Transverse colon (tissue), 3 donors: ENCODE measurements at regions not wholly inside any gene's neighbourhood (a gene's known extent, or its start where the extent isn't known, plus 50 kb on each side); places are given as distances from the start of the nearest gene placed in this dataset.

Experiments used
- EP300 ChIP-seq: sonication (generic); formaldehyde crosslinking; IDR thresholded peaks from one replicate; pipeline ENCODE4 v1.6.1; 2017; ENCODE audit warnings: antibody characterized with exemption, low read depth
- TF ChIP-seq, protein P1 (sequence below), 5 experiments: fragments of 200-600 bp in 3 of 5; fragments of 450-650 bp in 2 of 5; sonication (generic) in 3 of 5; IDR thresholded peaks; 1 replicate in 2 of 5; 2 replicates in 3 of 5; pipeline ENCODE4 v1.5.1; 2016 to 2017; ENCODE audit warnings: antibody characterized with exemption in 5 of 5, inconsistent platforms in 3 of 5, mild to moderate bottlenecking in 2 of 5, moderate library complexity in 1 of 5

DNA sequence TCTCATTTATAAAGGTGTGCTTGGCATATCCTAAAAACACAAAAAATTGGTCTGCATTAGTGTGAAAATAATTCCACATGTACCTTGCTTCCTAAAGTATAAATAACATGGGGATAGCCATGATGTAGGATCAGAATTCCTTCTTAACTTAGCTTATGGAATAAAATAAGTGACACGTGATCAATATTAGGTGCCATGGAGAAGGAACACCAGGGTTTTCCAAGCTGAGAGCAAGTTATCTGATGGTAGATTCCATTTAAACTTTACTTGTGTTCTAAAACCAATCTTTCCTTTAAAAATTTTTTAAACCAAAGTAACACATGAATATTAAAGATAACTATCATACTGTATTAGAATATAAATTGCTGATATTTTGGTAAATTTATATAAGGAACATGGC, 300.5 kb downstream of the ZPLD1 start:
- no peak for TF ChIP-seq EP300
- TF ChIP-seq, protein P1, sequence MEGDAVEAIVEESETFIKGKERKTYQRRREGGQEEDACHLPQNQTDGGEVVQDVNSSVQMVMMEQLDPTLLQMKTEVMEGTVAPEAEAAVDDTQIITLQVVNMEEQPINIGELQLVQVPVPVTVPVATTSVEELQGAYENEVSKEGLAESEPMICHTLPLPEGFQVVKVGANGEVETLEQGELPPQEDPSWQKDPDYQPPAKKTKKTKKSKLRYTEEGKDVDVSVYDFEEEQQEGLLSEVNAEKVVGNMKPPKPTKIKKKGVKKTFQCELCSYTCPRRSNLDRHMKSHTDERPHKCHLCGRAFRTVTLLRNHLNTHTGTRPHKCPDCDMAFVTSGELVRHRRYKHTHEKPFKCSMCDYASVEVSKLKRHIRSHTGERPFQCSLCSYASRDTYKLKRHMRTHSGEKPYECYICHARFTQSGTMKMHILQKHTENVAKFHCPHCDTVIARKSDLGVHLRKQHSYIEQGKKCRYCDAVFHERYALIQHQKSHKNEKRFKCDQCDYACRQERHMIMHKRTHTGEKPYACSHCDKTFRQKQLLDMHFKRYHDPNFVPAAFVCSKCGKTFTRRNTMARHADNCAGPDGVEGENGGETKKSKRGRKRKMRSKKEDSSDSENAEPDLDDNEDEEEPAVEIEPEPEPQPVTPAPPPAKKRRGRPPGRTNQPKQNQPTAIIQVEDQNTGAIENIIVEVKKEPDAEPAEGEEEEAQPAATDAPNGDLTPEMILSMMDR (IDR thresholded peaks at IDR 0.05): no peak
